Gastroesophageal sphincter (tissue), 3 donors: ENCODE measurements at regions not wholly inside any gene's neighbourhood (a gene's known extent, or its start where the extent isn't known, plus 50 kb on each side); places are given as distances from the start of the nearest gene placed in this dataset.

Source experiments
- CTCF ChIP-seq, 4 experiments: fragments of 200-600 bp in 2 of 4; fragments of 450-650 bp in 2 of 4; sonication (generic) in 1 of 4; IDR thresholded peaks; one replicate each; pipeline ENCODE4 v1.5.1; 2017 to 2019; ENCODE audit warnings: antibody characterized with exemption in 4 of 4, mild to moderate bottlenecking in 2 of 4, moderate library complexity in 2 of 4
- EP300 ChIP-seq: sonication (generic); formaldehyde crosslinking; IDR thresholded peaks from one replicate; pipeline ENCODE4 v1.6.1; 2017; ENCODE audit warnings: antibody characterized with exemption, mild to moderate bottlenecking
- POLR2A ChIP-seq, 2 donors: fragments of 450-650 bp; IDR thresholded peaks; one replicate each; pipeline ENCODE4 v1.6.1; 2017; ENCODE audit warnings: antibody characterized with exemption in 2 of 2, mild to moderate bottlenecking in 2 of 2, moderate library complexity in 1 of 2
- POLR2AphosphoS5 ChIP-seq: sonication (generic); formaldehyde crosslinking; IDR thresholded peaks from one replicate; pipeline ENCODE4 v1.6.1; 2017; ENCODE audit warnings: antibody characterized with exemption

GRCh38 chr4:30847167-30847566 is 127.0 kb downstream of the PCDH7 start:
- TF ChIP-seq CTCF (IDR thresholded peaks at IDR 0.05) (no peak), POLR2AphosphoS5 (no peak), POLR2A (IDR thresholded peaks at IDR 0.05) (no peak), EP300 (no peak)
